Hindlimb muscle (tissue), 1 donor: ENCODE measurements at regions not wholly inside any gene's neighbourhood (a gene's known extent, or its start where the extent isn't known, plus 50 kb on each side); places are given as distances from the start of the nearest gene placed in this dataset.
"Not testable (repeated sequence)": the region's sequence is repeated elsewhere in the genome, so short reads cannot be mapped to it uniquely, and the experiment has no call there.

Source experiments
- DNase-seq: peaks from one replicate; pipeline ENCODE4 v3.0.0-alpha.2; 2013

- no peak for DNase-seq
Measured at GRCh38 chr6:133128191-133128590, 113.0 kb upstream of the EYA4 start.

GRCh38 chr6:133129556-133129955, 111.6 kb upstream of the EYA4 start:
- no peak for DNase-seq

DNA sequence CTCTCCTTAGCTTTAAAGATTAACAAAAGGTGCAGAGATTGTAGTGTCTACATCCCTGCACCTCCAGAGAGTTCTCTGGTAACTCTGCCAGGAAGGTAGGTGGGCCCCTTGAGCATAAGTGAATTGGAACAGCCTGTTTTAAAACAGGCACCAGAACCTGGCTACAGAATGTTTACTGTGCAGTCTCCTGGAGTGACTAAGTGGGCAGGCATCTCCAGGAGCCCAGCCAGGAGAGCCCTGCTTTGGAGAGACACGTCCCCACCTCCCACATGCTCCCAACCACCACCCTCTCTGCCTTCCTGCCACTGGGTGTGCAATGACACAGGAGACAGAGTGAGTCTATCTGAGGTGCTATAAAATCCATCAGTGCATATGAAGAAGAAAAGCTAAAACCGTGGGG, 110.3 kb upstream of the EYA4 start:
- peak; percentile 5 for DNase-seq

GRCh38 chr6:133131621-133132465, 109.3 kb upstream of the EYA4 start:
- DNase-seq, result peak; percentile 27

DNA sequence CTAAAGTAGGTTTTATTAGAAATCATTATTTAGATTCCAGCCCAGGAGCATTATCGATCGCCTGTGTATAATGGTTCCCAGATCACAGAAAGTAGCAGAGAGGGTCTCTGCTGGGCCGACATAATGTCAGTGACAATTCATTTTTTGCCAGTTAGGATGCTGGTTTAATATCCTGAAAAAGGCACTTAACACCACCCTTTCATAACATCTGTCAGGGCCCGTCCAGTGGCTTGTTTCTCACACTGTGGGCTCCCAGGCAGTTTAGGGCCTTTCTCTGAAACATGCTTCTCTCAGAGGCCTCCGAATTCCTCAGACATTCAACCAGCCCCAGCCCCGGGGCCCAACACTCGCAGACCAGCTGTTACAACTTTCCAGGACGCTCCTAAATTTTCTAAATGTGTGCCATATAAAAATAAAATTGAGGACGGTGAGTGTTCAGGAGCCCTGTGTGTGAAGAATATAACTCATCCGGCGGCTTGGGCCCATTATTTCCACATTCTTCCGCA, 108.6 kb upstream of the EYA4 start:
- DNase-seq, result peak; percentile 4

- DNase-seq, result peak; percentile 29
Measured at GRCh38 chr6:133136177-133136880, 104.8 kb upstream of the EYA4 start.

GRCh38 chr6:133147470-133148184, 93.5 kb upstream of the EYA4 start:
- not testable (repeated sequence) for DNase-seq

- DNase-seq, result no peak
Measured at GRCh38 chr6:133156689-133157088, 84.5 kb upstream of the EYA4 start.

- DNase-seq, result no peak
Measured at GRCh38 chr6:133157995-133158394, 83.2 kb upstream of the EYA4 start.

DNA sequence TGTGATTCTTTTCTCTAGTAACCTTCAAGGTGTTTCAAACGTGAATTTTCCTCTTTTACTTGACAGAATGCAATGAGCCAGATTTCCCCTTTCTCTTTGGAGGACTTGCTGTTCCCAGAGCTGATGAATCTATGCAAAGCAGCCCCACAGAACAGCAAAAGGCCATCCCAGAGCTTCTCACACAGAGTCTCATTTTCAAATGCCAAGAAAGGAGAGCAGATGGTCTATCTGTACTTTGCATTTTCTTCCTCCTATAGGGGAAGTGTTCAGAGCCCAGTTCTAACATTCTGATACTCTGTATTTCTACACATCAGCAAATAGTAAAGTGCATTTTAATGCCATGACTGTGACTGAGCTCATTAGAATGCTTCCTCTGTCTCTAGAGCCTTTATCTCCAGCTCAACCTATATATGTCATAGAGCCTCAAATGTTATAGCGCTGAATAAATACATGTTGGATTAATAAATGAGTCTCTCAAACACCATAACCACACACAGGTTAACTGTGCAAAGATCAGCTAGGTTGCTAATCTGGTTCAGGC, 81.8 kb upstream of the EYA4 start:
- DNase-seq, result no peak

GRCh38 chr6:133160536-133160935, 80.6 kb upstream of the EYA4 start:
- DNase-seq, result no peak

DNA sequence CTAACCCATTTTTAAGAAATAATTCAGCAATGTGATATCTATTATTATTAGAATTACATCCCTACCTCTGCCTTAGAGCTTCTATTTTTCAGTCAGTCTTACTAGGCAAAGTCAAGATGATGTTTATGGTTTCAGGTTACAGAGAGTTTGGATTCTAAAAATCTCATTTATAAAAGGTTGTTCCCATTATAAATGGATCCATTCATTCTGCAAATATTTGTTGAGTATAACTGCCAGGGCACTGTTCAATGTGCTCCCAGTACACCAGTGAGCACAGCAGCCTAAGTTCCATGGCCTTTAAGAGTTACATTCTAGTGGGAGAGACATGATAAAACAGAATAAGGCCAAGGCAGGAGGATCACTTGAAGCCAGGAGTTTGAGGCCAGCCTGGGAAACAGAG, 75.9 kb upstream of the EYA4 start:
- DNase-seq, result no peak

DNA sequence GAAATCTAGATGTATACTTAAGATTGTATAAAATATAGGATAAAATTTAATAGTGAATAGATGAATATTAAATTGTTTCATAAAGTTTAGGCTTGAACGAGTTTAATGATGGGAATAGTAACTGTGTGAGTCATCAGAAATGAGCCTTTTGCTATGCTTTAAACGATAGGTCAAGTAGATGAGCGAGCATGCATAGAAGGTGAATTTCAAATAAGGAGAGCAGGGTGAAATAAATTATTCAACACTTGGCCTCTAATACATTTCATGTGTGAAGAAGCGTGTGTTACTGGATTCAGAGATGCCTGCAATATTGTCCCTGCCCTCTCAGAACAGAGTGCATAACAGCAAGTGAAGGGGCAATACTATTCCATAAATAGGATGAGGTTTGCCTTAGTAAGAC, 74.4 kb upstream of the EYA4 start:
- no peak for DNase-seq

GRCh38 chr6:133169901-133170300, 71.3 kb upstream of the EYA4 start:
- no peak for DNase-seq

DNA sequence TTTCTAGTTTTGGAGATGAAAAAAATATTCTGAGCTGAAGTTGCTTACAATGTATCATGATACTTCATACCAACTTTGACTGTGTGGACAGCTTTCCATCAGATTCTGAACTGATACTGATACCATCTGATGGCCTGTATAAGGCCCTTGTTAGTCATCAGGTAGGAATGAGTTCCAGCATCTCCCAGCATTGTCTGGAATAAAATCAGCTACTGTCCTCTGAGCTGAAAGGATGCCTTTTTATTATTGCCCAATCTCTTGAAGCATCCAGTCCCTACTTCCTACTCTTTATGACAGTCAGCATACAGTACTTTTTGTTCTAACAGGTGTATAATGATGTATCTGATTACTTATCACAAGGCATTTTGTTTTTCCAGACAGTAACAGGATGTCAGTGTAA, 70.6 kb upstream of the EYA4 start:
- no peak for DNase-seq

- no peak for DNase-seq
Measured at GRCh38 chr6:133171989-133172604, 69.1 kb upstream of the EYA4 start.

DNA sequence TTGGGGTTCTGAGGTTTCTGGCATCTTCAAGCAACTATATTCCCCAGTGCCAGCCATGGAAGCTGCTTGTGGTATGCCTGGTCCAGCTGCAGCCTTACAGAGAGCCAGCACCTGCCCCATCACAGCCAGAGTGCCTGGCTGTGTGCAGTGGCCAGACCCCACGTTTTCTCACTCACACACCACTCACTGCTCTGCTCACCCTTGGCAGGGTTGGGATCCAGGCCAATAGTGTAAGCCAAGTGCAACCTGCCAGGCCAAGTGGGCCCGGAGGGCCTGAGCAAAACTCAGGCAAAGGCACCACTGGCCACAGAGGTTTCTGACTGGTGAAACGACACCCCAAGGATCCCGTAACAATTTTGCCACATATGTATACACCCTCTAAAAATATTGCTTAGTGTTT, 67.9 kb upstream of the EYA4 start:
- no peak for DNase-seq

- DNase-seq, result no peak
Measured at GRCh38 chr6:133179481-133179880, 61.7 kb upstream of the EYA4 start.

GRCh38 chr6:133183691-133184090, 57.5 kb upstream of the EYA4 start:
- no peak for DNase-seq

GRCh38 chr6:133184798-133185372, 56.3 kb upstream of the EYA4 start:
- DNase-seq, result peak; percentile 37

DNA sequence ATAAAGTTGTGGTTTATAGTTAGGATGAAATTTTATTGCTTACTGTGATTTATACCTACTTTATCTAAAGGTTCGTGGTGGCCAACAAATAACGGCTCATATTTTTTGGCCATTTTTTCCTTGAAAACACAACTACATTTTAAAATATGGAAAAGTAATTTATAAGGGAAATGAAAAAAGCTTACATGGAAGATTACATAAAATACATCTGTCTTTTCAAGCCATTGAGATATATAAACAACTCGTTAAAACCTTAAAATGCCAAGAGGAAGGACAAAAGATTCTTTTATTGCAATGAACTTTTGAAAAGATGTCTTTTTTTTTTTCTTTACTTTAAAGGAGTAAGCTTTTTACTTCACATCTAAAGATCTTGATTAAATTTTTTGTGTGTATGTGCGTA, 55.4 kb upstream of the EYA4 start:
- DNase-seq, result no peak

- no peak for DNase-seq
Measured at GRCh38 chr6:133187114-133187513, 54.0 kb upstream of the EYA4 start.
